Mammary epithelial cell (primary cell): ENCODE measurements at regions not wholly inside any gene's neighbourhood (a gene's known extent, or its start where the extent isn't known, plus 50 kb on each side); places are given as distances from the start of the nearest gene placed in this dataset.

ENCODE experiments used
- CTCF ChIP-seq, 2 donors: IDR thresholded peaks in 1 of 2; conservative IDR thresholded peaks in 1 of 2; 2 replicates each; pipeline ENCODE4 v1.5.1; 2011 to 2012; ENCODE audit warnings: inconsistent platforms in 2 of 2, low read length in 2 of 2, mild to moderate bottlenecking in 2 of 2, control low read depth in 1 of 2, low read depth in 1 of 2; ENCODE audit not compliant: insufficient read depth in 1 of 2; ENCODE audit errors: extremely low read depth in 1 of 2
- EZH2 ChIP-seq: IDR thresholded peaks from 2 replicates; pipeline ENCODE4 v1.6.1; 2012; ENCODE audit warnings: low read length, inconsistent platforms, borderline replicate concordance

DNA sequence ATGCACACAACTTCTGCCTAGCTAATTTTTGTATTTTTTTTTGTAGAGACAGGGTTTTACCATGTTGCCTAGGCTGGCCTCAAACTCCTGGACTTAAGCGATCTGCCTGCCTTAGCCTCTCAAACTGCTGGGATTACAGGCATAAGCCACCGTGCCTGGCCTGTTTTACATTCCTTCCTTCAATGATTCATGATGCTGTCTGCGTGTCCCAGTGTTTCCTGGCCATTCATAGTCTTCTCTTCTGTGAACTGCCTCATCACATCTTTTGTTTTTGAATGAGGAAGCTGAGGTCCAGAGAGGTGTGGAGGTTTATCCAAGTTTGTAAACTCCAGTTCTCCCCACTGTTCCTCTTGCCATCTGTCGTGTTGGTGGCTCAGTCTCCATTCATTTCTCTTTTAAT is 64.5 kb upstream of the MED9 start:
- TF ChIP-seq CTCF (conservative IDR thresholded peaks at IDR 0.05 in 1 of 2, IDR thresholded peaks at IDR 0.05 in 1 of 2; ENCODE audit: extremely low read depth in 1 of 2, insufficient read depth in 1 of 2, low read depth in 1 of 2, low read length in 2 of 2), result no peak
- no peak for TF ChIP-seq EZH2
